Endothelial cell of umbilical vein (primary cell): ENCODE measurements at regions not wholly inside any gene's neighbourhood (a gene's known extent, or its start where the extent isn't known, plus 50 kb on each side); places are given as distances from the start of the nearest gene placed in this dataset.

Experiments used
- BruUV-seq: library from RNA; stranded (reverse); fragments of 400-500 nt; replicated peaks from 2 replicates; lab custom pipeline; 2021; lab: Mats Ljungman, UMichigan
- CTCF ChIA-PET: fragments of 300-600, 350-600 bp; sonication (Branson Sonifier 250); formaldehyde crosslinking; loops from one replicate; lab custom pipeline; 2021; ENCODE audit warnings: antibody characterized with exemption, inconsistent platforms; lab: Charles Lee
- POLR2A ChIA-PET: fragments of 300-600, 350-600 bp; sonication (Branson Sonifier 250); formaldehyde crosslinking; loops from one replicate; lab custom pipeline; 2021; ENCODE audit warnings: antibody characterized with exemption, inconsistent platforms; lab: Charles Lee
- DNase-seq: peaks from one replicate; pipeline ENCODE4 v3.0.0-alpha.2; 2011; ENCODE audit warnings: low read depth, low spot score
- FAIRE-seq: peaks from 2 replicates; lab custom pipeline; 2011; peaks lifted over from hg19 to GRCh38; lab: Jason Lieb, UNC
- H2AFZ ChIP-seq: 2 replicates; pipeline ENCODE4 v1.6.0; 2012; ENCODE audit warnings: low read depth, low read length, control low read depth, inconsistent platforms
- H3K27ac ChIP-seq: 2 replicates; pipeline ENCODE4 v1.5.1; 2011; ENCODE audit warnings: low read depth, mild to moderate bottlenecking, control low read depth, low read length, moderate library complexity; ENCODE audit not compliant: insufficient read depth
- H3K27me3 ChIP-seq, 2 experiments: 2 replicates each; pipeline versions ENCODE4 v1.6.0 to v1.6.1; 2011; ENCODE audit warnings: low read length in 2 of 2, mixed read lengths in 1 of 2; ENCODE audit not compliant: control insufficient read depth in 2 of 2, insufficient read depth in 2 of 2
- H3K36me3 ChIP-seq, 2 experiments: 2 replicates in 1 of 2; 3 replicates in 1 of 2; pipeline ENCODE4 v1.5.1; 2011; ENCODE audit warnings: low read length in 2 of 2, mild to moderate bottlenecking in 1 of 2, moderate library complexity in 1 of 2; ENCODE audit not compliant: control insufficient read depth in 2 of 2, insufficient read depth in 2 of 2; ENCODE audit errors: extremely low read depth in 1 of 2
- H3K4me1 ChIP-seq: 3 replicates; pipeline ENCODE4 v1.5.1; 2011; ENCODE audit warnings: mild to moderate bottlenecking, low read length; ENCODE audit not compliant: control insufficient read depth, insufficient read depth; ENCODE audit errors: extremely low read depth
- H3K4me2 ChIP-seq: 2 replicates; pipeline ENCODE4 v1.6.1; 2011; ENCODE audit warnings: low read length, control low read depth, mixed read lengths; ENCODE audit not compliant: insufficient read depth
- H3K4me3 ChIP-seq, 3 experiments: fragments of 200-600 bp in 1 of 3; sonication (generic), shearing (Covaris generic) in 1 of 3; replicated peaks in 1 of 3; 2 replicates each; pipeline ENCODE4 v1.5.1; 2011 to 2016; ENCODE audit warnings: control low read depth in 3 of 3, low read length in 3 of 3, mild to moderate bottlenecking in 2 of 3, inconsistent platforms in 1 of 3, low read depth in 1 of 3, moderate library complexity in 1 of 3; ENCODE audit not compliant: insufficient read depth in 1 of 3
- H3K79me2 ChIP-seq: 2 replicates; pipeline ENCODE4 v1.6.0; 2012; ENCODE audit warnings: low read length, inconsistent platforms; ENCODE audit not compliant: control insufficient read depth, insufficient read depth
- H3K9ac ChIP-seq: replicated peaks from 2 replicates; pipeline ENCODE3; 2011; ENCODE audit warnings: low read length, control low read depth; ENCODE audit not compliant: insufficient read depth; ENCODE audit errors: extremely low read depth
- H3K9me1 ChIP-seq: replicated peaks from 3 replicates; pipeline ENCODE4 v1.6.0; 2011; ENCODE audit warnings: mild to moderate bottlenecking, low read length; ENCODE audit not compliant: control insufficient read depth, insufficient read depth; ENCODE audit errors: extremely low read depth
- H3K9me3 ChIP-seq: replicated peaks from 2 replicates; pipeline ENCODE4 v1.5.1; 2012; ENCODE audit warnings: low read length, inconsistent platforms; ENCODE audit not compliant: control insufficient read depth, insufficient read depth
- H4K20me1 ChIP-seq: replicated peaks from 2 replicates; pipeline ENCODE3; 2011; ENCODE audit warnings: mild to moderate bottlenecking, low read length; ENCODE audit not compliant: control insufficient read depth, insufficient read depth; ENCODE audit errors: extremely low read depth
- EZH2 ChIP-seq: IDR thresholded peaks from 2 replicates; pipeline ENCODE4 v1.6.1; 2012; ENCODE audit warnings: borderline replicate concordance, low read depth, mild to moderate bottlenecking, moderate library complexity, low read length, inconsistent platforms; ENCODE audit not compliant: severe bottlenecking
- FOS ChIP-seq: IDR thresholded peaks from 2 replicates; pipeline ENCODE4 v1.6.1; 2011; ENCODE audit warnings: mild to moderate bottlenecking, low read length, moderate library complexity, borderline replicate concordance; ENCODE audit not compliant: insufficient read depth
- GATA2 ChIP-seq: IDR thresholded peaks from 2 replicates; pipeline ENCODE4 v1.7.0; 2011; ENCODE audit warnings: low read depth, mild to moderate bottlenecking, moderate library complexity, mixed read lengths, low read length; ENCODE audit not compliant: insufficient read length, insufficient read depth
- JUN ChIP-seq: IDR thresholded peaks from 2 replicates; pipeline ENCODE4 v1.6.1; 2011; ENCODE audit warnings: borderline replicate concordance, low read depth; ENCODE audit not compliant: insufficient read length, insufficient read depth
- MYC ChIP-seq: IDR thresholded peaks from one replicate; pipeline ENCODE4 v1.6.1; 2011; ENCODE audit warnings: mild to moderate bottlenecking, low read depth, low read length
- POLR2A ChIP-seq: IDR thresholded peaks from 2 replicates; pipeline ENCODE4 v1.6.1; 2012; ENCODE audit warnings: low read depth, mild to moderate bottlenecking, control low read depth, low read length
- POLR2AphosphoS5 ChIP-seq: IDR thresholded peaks from 2 replicates; pipeline ENCODE4 v1.6.1; 2012; ENCODE audit warnings: low read depth, mild to moderate bottlenecking, control low read depth, low read length, moderate library complexity; ENCODE audit not compliant: insufficient read depth
- dilution Hi-C: fragments of 300-500 bp; cut with MboI; formaldehyde crosslinking; loops from one replicate; pipeline ENCODE4 v1.15.0; 2019; ENCODE audit warnings: low sequenced_read_pairs; ENCODE audit not compliant: extremely low pct_ligation_motif_present
- intact Hi-C: fragments of 100-400 bp; cut with micrococcal nuclease; formaldehyde crosslinking; loops from one replicate; pipeline ENCODE4 v1.10.0; 2022
- TF ChIP-seq, protein P1 (sequence below): IDR thresholded peaks from 2 replicates; pipeline ENCODE4 v1.6.1; 2011; ENCODE audit not compliant: insufficient read depth, insufficient read length
- TF ChIP-seq, protein P2 (sequence below), 2 donors: IDR thresholded peaks; 1 replicate in 1 of 2; 2 replicates in 1 of 2; pipeline ENCODE4 v1.5.1; 2011; ENCODE audit warnings: low read length in 2 of 2, mild to moderate bottlenecking in 2 of 2, moderate library complexity in 2 of 2, control low read depth in 1 of 2, inconsistent platforms in 1 of 2, low read depth in 1 of 2; ENCODE audit not compliant: insufficient read depth in 1 of 2; ENCODE audit errors: extremely low read depth in 1 of 2

DNA sequence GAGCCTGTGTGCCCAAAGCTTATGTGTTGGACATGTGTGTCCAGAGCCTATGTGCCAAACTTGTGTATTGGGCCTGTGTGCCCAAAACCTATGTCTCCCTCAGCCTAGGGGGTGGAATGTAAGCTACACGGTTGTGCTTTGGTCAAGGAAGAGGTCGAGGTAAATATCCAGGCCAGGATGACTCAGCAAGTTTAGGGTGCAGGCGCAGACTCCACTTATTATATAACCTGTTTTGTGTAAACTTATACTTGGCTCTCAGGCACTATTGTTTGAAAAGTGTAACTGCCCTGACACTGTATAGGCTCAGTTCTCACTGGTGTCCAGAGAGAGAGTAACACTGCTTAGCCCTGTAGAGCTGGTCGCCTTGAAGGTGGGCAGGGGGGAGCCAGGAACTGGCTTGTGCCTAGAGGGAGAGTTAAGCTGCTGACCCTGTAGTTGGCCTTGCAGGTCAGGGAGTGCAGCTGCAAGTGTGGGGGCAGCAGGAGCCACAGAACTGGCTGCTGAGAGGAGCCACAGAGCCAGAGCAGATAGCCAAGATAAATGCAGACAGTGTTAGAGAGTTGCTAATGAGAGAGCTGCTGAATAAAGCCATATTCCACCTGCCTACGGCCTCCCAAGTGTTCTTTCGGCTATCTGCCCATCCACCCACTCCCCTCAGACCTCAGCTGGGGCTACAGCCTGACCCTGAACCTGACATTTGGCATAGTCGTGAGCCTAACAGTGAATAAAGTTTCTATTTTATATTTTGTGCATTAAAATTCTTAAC is 517.2 kb upstream of the SLITRK1 start:
- Histone ChIP-seq H3K4me3 (no peak overlapping the region), H3K9me3 (peaks cover 16% of the 10 kb centered on the region), H3K36me3 (no peaks in the 10 kb centered on the region), H3K9ac (no peak overlapping the region), H3K79me2 (no peaks in the 10 kb centered on the region), H3K4me1 (no peaks in the 10 kb centered on the region), H2AFZ (no peak overlapping the region), H3K9me1 (no peaks in the 10 kb centered on the region), H3K27ac (no peak overlapping the region), H4K20me1 (no peaks in the 10 kb centered on the region), H3K4me2 (no peak overlapping the region), H3K27me3 (no peaks in the 10 kb centered on the region)
- no peak for DNase-seq
- POLR2A ChIA-PET, result no interaction called here
- FAIRE-seq, result no peak
- CTCF ChIA-PET, result no interaction called here
- intact Hi-C loops (no loop called here), dilution Hi-C loops (no loop called here)
- BruUV-seq, result no TSS peak
- TF ChIP-seq MYC, result no peak
- TF ChIP-seq GATA2, result no peak
- no peak for TF ChIP-seq EZH2
- TF ChIP-seq FOS, result no peak
- no peak for TF ChIP-seq POLR2A
- no peak for TF ChIP-seq JUN
- TF ChIP-seq, protein P1, sequence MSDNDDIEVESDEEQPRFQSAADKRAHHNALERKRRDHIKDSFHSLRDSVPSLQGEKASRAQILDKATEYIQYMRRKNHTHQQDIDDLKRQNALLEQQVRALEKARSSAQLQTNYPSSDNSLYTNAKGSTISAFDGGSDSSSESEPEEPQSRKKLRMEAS, result no peak

DNA sequence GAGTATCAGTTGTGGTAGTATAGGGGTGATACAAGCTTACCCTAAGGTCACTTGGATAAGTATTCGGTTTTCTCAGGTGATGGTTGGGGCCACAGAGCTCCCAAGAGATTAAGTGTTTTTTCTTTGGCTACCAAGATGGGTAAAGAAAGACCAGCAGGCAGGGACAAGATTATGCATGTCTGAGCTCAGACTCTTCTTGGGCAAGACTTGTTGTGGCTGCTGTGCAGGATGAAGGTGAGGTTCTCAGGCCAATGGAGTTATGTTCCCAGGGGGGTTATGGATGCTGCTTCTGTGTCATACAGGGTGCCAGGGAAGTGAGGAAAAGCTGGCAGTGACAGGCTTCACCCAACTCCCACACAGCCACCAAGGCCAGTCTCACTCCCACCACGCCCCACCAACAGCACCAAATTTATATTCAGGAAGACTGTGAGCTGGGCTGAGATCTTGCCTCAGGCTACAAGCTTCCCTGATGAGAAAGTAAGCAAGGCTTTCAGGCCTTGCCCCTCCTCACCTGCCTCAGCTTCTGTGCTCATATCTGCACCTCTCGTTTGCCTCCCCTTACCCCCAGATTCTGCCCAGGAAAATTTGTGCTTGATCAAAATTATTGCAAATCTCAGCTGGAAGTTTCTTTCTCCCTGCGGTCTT is 511.8 kb upstream of the SLITRK1 start:
- Histone ChIP-seq H3K27ac (no peak overlapping the region), H3K9ac (no peak overlapping the region), H3K36me3 (no peaks in the 10 kb centered on the region), H3K27me3 (no peaks in the 10 kb centered on the region), H3K4me1 (no peaks in the 10 kb centered on the region), H2AFZ (no peak overlapping the region), H3K4me2 (no peak overlapping the region), H3K9me1 (no peaks in the 10 kb centered on the region), H3K79me2 (no peaks in the 10 kb centered on the region), H3K9me3 (peaks cover 10% of the 10 kb centered on the region), H3K4me3 (no peak overlapping the region), H4K20me1 (no peaks in the 10 kb centered on the region)
- DNase-seq (no peak), FAIRE-seq (no peak)
- no TSS peak for BruUV-seq
- ChIA-PET POLR2A (no interaction called here), CTCF (no interaction called here)
- intact Hi-C loops (no loop called here), dilution Hi-C loops (no loop called here)
- TF ChIP-seq GATA2 (no peak), POLR2AphosphoS5 (no peak), JUN (no peak), FOS (no peak), POLR2A (no peak), EZH2 (no peak)
- TF ChIP-seq, protein P2, sequence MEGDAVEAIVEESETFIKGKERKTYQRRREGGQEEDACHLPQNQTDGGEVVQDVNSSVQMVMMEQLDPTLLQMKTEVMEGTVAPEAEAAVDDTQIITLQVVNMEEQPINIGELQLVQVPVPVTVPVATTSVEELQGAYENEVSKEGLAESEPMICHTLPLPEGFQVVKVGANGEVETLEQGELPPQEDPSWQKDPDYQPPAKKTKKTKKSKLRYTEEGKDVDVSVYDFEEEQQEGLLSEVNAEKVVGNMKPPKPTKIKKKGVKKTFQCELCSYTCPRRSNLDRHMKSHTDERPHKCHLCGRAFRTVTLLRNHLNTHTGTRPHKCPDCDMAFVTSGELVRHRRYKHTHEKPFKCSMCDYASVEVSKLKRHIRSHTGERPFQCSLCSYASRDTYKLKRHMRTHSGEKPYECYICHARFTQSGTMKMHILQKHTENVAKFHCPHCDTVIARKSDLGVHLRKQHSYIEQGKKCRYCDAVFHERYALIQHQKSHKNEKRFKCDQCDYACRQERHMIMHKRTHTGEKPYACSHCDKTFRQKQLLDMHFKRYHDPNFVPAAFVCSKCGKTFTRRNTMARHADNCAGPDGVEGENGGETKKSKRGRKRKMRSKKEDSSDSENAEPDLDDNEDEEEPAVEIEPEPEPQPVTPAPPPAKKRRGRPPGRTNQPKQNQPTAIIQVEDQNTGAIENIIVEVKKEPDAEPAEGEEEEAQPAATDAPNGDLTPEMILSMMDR (IDR thresholded peaks at IDR 0.05; ENCODE audit: extremely low read depth in 1 of 2, insufficient read depth in 1 of 2, low read depth in 1 of 2, low read length in 2 of 2), result no peak
